ENCODE measurements at regions not wholly inside any gene's neighbourhood (a gene's known extent, or its start where the extent isn't known, plus 50 kb on each side); places are given as distances from the start of the nearest gene placed in this dataset.

- Histone ChIP-seq H3K27me3 (no peaks in the 10 kb centered on the region), H3K4me3 (no peak overlapping the region), H3K27ac (no peak overlapping the region), H3K36me3 (no peaks in the 10 kb centered on the region), H3K9me3 (no peaks in the 10 kb centered on the region), H3K4me1 (no peaks in the 10 kb centered on the region)
- DNase-seq = no peak
- intact Hi-C loops (cut with DNase I) = no loop called here
- no peak for TF ChIP-seq POLR2A (IDR thresholded peaks at IDR 0.05)
- TF ChIP-seq, protein P1, sequence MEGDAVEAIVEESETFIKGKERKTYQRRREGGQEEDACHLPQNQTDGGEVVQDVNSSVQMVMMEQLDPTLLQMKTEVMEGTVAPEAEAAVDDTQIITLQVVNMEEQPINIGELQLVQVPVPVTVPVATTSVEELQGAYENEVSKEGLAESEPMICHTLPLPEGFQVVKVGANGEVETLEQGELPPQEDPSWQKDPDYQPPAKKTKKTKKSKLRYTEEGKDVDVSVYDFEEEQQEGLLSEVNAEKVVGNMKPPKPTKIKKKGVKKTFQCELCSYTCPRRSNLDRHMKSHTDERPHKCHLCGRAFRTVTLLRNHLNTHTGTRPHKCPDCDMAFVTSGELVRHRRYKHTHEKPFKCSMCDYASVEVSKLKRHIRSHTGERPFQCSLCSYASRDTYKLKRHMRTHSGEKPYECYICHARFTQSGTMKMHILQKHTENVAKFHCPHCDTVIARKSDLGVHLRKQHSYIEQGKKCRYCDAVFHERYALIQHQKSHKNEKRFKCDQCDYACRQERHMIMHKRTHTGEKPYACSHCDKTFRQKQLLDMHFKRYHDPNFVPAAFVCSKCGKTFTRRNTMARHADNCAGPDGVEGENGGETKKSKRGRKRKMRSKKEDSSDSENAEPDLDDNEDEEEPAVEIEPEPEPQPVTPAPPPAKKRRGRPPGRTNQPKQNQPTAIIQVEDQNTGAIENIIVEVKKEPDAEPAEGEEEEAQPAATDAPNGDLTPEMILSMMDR (IDR thresholded peaks at IDR 0.05) = no peak
- 54% methylated on average over 3 of the region's 3 CpGs for WGBS, 2 donors
Measured at GRCh38 chr17:52395308-52395707, 236.8 kb upstream of the CA10 start.

- intact Hi-C loops (cut with DNase I) = no loop called here
- WGBS, 2 donors = 79 to 90% methylated on average over 1 of the region's 1 CpG
- Histone ChIP-seq H3K27ac (no peak overlapping the region), H3K9me3 (no peaks in the 10 kb centered on the region), H3K27me3 (no peaks in the 10 kb centered on the region), H3K4me1 (no peaks in the 10 kb centered on the region), H3K36me3 (no peaks in the 10 kb centered on the region), H3K4me3 (no peak overlapping the region)
- TF ChIP-seq, protein P1 (IDR thresholded peaks at IDR 0.05) = no peak
- no peak for TF ChIP-seq POLR2A (IDR thresholded peaks at IDR 0.05)
- DNase-seq = no peak
Measured at GRCh38 chr17:52390422-52390821, 231.9 kb upstream of the CA10 start.

- Histone ChIP-seq H3K9me3 (no peaks in the 10 kb centered on the region), H3K27me3 (no peaks in the 10 kb centered on the region), H3K4me3 (peak overlapping the region in 1 of 4 donors; percentile 41), H3K27ac (no peak overlapping the region), H3K36me3 (no peaks in the 10 kb centered on the region), H3K4me1 (no peaks in the 10 kb centered on the region)
- intact Hi-C loops (cut with DNase I) = no loop called here
- no peak for DNase-seq
- WGBS, 2 donors = 32 to 45% methylated on average over 3 to 4 of the region's 4 CpGs
- TF ChIP-seq POLR2A (IDR thresholded peaks at IDR 0.05) = no peak
- TF ChIP-seq, protein P1 (IDR thresholded peaks at IDR 0.05) = no peak
Measured at GRCh38 chr17:52389632-52390031, 231.1 kb upstream of the CA10 start.

DNA sequence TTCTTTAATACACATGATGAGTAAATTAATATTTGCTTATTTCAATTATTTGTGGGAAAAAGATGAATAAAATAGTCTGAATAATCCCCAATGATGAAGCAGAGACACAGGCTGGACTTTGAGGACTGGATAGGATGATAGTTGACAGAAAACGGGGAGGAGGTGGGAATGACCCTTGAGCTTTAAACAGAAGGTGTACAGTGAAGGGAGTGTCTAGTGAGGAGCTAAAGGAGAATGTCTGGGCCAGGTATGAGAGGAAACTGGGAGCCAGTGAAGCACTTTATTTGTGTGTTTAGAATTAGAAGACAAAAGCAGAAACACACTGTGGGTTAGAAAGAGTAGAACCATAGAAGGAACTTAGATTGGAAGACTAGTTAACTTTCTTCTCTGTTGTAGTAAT is 230.4 kb upstream of the CA10 start:
- TF ChIP-seq POLR2A (IDR thresholded peaks at IDR 0.05) = no peak
- TF ChIP-seq, protein P1 (IDR thresholded peaks at IDR 0.05) = no peak
- Histone ChIP-seq H3K4me1 (no peaks in the 10 kb centered on the region), H3K36me3 (no peaks in the 10 kb centered on the region), H3K4me3 (no peak overlapping the region), H3K27ac (no peak overlapping the region), H3K27me3 (no peaks in the 10 kb centered on the region), H3K9me3 (no peaks in the 10 kb centered on the region)
- intact Hi-C loops (cut with DNase I) = no loop called here
- DNase-seq = no peak
- 64 to 81% methylated on average over 1 of the region's 1 CpG for WGBS, 2 donors

- no peak for TF ChIP-seq POLR2A (IDR thresholded peaks at IDR 0.05)
Measured at GRCh38 chr17:52384695-52385094, 226.2 kb upstream of the CA10 start.

GRCh38 chr17:52383493-52384100 is 225.1 kb upstream of the CA10 start:
- Histone ChIP-seq H3K36me3 (no peaks in the 10 kb centered on the region), H3K4me3 (no peak overlapping the region), H3K9me3 (no peaks in the 10 kb centered on the region), H3K4me1 (no peaks in the 10 kb centered on the region), H3K27me3 (no peaks in the 10 kb centered on the region), H3K27ac (no peak overlapping the region)
- intact Hi-C loops (cut with DNase I) = no loop called here
- 60 to 66% methylated on average over 4 of the region's 4 CpGs for WGBS, 2 donors
- no peak for TF ChIP-seq POLR2A (IDR thresholded peaks at IDR 0.05)
- TF ChIP-seq, protein P1 (IDR thresholded peaks at IDR 0.05) = peak; percentile 29 to 54 (median 40)
- DNase-seq = no peak

More at GRCh38 chr17:52384695-52385094, 226.2 kb upstream of the CA10 start:
- Histone ChIP-seq H3K27ac (no peak overlapping the region), H3K9me3 (no peaks in the 10 kb centered on the region), H3K27me3 (no peaks in the 10 kb centered on the region), H3K4me1 (no peaks in the 10 kb centered on the region), H3K4me3 (no peak overlapping the region), H3K36me3 (no peaks in the 10 kb centered on the region)
- DNase-seq = no peak
- WGBS, 2 donors = 74 to 77% methylated on average over 5 of the region's 5 CpGs
- intact Hi-C loops (cut with DNase I) = no loop called here

All from esophagus squamous epithelium (tissue), 5 donors.